ENCODE measurements at regions not wholly inside any gene's neighbourhood (a gene's known extent, or its start where the extent isn't known, plus 50 kb on each side); places are given as distances from the start of the nearest gene placed in this dataset.
A peak's percentile ranks its signal among the peaks of the same experiment; 100 is the strongest.
"Not testable (repeated sequence)": the region's sequence is repeated elsewhere in the genome, so short reads cannot be mapped to it uniquely, and the experiment has no call there.

DNA sequence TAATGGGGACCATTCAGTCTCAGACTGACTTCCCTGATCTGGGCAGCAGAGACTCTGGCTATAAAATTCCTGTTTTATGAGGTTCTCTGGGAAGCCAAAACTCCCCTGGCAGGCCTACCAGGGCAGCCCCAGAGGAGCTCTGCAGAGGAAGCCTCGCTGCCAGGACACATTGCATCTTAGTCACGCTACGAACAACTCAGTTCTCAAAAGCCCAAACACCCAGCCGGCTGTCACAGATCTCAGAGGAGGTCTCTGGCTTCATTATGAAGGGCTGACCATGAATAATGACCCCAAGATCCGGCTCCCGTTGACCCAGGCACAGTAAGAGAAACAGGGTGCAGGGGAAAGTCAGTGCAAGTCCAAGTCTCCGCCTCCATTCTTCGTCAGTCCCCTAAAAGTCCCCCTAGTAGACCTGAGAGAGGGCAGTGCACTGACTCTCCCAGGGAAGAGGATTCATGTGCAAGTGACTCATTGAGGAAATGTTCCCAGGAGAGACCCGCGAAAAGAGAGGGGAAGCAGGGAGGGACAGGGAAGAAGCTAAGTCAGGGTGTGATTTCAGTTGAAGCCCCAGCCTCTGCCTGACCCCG, 212.3 kb downstream of the CYP26B1 start:
- DNase-seq, result no peak

DNA sequence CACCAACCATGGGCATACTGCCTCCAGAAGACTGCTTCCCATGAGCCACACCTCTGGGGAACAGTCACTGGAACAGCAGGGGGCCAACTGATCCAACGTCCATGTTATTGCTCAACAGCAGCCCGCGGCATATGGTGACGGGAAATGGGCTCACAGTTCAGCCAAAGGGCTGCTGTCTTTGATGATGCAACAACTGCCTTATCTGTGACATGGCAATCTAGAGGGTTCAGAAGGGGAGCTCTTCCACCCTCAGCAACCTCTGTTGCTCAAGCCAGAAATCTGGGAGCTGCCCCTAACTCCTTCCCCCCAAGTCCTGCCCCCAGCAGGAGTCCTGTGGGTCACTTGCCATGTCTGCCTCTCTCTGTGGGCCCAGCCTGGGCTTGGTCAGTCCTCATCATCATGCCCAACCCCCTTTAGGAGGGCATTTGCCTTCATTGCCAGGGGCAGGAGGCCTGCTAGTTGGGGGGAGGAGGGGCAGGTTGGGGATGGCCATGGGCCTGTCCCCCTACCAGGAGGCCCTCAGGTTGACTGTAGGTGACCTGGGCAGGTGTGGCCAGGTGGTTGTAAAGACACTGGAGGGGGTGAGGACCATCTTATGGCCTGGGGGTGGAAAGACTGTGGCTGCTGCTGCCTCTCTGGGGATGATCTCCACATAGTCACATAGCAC, 212.9 kb downstream of the CYP26B1 start:
- DNase-seq, result peak; percentile 21

DNA sequence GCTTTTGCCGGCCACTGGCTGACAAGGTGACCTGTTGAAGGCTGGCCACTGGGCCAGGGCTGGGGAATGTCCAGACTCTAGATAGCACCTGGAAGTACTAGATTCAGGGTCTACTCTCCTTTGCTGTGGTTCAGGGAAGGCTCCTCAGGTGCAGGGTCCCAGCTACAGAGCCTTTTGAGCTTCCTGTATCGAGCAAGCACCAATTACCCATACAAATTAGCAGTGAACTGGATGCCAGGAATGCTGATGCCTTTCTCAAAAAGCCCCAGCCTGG, 213.4 kb downstream of the CYP26B1 start:
- DNase-seq, result no peak

DNA sequence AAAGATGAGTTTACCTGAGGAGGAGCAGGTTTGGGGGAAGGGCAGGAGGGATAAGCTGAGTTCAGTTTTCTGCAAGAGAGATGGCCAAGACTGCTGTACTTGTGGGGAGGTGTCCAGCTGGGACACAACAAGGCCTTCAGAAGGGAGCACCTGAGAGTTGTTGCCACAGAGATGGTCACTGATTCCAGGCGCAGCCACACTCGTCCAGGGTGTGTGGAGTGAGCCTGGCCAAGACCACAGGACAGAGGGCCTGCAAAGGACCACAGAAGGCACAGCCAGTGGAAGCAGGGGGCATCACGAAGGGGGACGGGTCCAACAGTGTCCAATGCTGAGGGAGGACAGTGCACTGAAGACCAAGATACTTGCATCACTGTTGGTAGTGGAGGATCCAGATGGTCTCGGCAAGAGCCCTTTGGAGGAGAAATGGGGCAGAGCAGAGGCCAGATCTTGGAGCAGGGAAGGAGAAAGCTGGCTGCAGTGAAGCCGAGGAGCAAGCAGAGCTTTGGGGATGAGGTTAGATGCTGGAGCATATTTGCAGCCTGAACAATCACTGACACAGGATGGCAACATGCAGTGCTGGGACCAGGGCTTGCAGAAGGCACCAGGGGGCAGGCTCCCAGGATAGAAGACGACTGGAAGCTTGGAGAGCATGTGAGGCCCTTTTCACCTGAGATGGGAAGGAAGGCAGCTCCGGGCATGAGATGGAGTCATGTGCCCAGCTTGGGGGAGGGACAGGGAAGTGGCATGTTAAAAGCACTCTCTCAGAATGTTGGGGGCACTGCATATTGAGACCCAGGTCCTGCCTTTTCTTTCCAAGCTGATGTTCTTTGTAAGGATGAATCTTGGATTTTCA, 214.0 kb downstream of the CYP26B1 start:
- no peak for DNase-seq

DNA sequence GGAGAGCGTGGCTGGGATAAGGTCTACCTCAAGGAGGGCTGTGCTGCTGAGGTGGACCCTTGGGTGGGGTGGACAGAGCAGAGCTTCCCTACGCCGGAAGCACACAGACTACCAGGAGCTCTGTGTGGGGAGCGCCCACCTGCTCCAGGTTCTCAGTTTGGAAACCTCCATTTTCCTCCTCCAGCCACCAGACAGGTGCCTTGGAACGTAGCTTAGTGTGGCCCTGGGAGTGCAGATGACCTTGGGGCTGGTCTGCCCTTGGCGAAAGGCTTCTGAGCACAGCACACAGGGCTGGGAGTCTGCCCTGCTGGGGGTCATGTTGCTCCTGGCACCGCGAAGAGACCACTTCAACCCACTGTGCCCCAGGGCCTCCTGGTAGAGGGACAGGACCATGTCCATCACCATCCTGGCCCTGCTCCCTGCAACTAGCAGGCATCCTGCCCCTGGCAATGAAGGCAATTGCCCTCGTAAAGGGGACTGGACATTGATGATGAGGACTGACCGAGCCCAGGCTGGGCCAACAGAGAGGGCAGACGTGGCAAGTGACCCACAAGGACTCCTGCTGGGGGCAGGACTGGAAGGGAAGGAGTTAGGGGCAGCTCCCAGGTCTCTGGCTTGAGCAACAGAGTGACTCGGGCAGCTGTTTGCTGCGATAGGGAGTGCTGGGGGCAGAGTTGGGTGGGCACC, 214.7 kb downstream of the CYP26B1 start:
- no peak for DNase-seq

DNA sequence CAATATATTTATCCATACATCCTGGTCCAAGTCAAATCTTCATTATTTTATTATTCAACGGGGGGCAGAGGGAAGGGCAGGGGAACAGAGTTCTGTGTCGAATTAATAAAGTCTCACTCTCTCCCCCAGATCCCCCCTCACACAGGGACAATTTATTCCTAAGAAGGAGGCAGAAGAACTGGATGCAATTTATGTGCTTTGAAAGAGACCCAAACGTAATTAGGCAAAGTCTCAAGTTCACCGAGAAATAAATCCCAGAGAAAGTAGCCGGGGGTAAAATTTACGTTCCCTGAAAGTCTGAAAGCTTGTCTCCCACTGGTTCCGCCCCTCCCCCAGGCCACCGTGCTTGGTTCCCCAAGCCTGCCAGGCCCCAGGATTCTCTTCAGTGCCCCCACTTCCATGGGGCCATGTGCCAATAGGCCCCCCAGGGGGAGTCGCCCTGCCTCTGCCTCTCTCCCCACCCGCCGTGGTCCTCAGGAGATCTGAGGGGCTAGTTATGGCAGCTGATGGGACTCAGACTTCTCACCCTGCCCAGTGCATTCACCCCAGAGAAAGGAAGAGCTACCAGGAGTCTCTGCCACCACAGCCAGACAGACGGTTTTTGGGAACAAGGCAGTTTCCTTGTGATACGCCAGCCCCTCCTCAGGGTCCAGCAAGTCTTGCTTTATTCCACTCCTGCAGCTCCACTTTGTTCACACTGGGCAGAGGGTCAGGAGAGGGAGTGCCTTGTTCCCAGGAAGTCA, 215.5 kb downstream of the CYP26B1 start:
- DNase-seq, result no peak

DNA sequence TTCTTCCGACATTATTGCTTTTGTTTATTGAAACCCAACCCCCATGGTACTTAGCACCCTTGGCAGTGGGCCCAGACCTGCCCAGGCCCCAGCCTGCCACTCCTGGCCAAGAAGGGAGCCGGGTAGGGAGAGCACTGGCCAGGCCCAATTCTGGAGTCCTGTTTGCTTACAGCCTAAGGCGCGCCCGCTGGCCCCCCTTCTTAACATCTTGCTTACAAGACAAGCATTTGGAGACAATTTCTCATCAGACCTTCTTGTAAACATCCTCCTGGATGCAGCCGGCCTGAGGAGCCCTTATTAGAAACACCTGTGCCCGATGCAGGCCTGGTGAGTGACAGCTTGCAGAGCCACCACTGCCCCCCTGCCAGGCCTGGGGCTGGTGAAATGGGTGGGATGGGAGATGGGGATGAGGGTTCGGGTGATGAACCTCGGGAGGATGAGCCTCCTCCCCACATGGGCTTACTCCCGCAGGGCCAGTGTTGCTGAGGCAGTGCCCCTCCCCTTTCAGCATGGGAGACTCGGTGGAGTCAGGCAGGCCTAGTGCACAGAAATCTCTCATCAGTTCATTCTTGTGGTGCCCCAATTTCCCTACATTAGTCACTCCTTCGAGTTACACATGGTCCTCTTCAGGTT, 217.5 kb downstream of the CYP26B1 start:
- DNase-seq, result no peak

DNA sequence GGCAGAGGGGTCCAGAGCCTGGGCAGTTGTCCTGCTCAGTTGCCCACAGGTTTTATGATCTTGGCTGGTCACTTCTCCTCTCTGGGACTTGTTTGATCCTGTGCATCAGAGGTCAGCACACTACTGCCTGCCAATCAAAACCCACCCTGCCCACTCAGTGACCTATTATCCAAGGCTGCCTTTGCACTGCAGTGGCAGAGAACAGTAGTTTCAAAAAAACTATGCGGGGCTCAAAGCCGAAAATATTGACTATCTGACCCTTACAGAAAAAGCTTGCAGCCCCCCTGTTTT, 218.2 kb downstream of the CYP26B1 start:
- DNase-seq, result no peak

DNA sequence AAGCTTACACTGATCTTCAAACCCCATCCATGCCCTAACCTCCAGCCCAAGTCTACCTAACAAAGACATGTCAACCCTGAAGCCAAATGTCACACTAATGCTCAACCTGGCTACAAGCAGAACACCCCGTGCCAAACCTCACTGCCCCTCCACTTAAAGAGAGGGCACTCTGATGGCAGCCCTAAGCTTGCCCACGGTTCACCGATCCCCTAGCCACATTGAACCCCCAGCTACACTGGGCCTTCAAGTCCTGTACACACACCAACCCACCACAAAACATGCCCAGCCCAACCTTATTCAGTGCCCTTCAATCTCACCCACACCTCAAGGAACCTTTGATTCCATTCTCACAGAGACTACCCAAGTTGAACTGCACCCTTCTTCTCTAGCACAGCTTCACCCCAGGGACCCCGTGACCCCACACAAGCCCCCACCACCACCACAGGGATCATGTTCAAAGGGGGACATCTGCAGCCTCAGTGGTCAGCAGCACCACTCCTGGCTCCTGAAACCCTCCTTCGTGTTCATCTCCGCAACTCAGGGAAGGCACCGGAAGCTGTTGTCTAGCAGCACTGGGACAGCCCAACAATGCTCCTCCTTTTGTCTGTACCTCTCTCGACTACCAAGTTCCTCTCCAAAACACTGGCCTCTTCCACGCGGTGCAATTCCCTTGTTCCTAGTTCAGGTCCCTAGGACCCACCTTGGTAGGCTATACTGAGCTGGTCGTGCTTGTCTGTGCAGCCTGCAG, 218.8 kb downstream of the CYP26B1 start:
- no peak for DNase-seq

DNA sequence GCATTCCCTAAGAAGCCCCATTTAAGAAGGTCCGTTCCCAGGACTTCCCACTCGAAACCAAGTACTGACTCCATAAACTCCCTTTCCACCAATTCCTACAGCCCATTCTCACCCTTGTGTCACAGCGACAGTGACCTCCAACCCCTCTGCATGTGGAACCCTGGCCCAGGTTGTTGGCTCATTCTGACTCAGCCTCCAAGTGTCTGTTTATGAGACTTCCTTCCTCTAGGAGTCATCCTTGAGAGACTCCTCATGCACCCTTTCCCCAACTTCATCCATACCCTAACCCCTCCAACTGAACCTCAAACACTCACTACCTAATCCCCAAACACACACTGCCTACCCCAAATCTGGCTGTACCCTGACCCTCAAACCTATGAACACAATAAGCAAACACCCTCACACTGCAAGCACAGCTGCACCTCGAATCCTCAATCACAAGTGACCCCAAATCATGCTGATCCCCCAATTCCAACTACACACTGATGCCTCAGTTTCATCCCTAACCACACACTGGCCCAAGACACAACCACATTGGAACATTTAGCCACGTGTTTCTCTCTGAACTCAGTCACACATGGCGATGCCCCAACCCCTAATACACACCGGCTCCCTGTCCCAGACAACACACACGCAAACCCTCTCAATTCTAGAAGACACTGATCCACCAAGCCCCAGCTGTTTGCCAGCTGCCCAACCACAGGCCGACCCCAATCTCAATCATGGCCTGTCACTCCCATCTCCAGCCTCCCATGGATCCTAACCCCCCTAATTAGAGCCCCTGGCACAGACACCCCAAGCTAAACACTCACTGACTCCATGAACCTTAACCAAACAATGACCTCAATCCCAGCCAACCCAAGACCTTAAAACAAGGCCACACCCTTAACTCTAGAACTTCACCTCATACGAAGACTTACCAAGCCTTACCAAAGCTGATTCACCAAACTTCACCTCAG, 219.6 kb downstream of the CYP26B1 start:
- no peak for DNase-seq

DNA sequence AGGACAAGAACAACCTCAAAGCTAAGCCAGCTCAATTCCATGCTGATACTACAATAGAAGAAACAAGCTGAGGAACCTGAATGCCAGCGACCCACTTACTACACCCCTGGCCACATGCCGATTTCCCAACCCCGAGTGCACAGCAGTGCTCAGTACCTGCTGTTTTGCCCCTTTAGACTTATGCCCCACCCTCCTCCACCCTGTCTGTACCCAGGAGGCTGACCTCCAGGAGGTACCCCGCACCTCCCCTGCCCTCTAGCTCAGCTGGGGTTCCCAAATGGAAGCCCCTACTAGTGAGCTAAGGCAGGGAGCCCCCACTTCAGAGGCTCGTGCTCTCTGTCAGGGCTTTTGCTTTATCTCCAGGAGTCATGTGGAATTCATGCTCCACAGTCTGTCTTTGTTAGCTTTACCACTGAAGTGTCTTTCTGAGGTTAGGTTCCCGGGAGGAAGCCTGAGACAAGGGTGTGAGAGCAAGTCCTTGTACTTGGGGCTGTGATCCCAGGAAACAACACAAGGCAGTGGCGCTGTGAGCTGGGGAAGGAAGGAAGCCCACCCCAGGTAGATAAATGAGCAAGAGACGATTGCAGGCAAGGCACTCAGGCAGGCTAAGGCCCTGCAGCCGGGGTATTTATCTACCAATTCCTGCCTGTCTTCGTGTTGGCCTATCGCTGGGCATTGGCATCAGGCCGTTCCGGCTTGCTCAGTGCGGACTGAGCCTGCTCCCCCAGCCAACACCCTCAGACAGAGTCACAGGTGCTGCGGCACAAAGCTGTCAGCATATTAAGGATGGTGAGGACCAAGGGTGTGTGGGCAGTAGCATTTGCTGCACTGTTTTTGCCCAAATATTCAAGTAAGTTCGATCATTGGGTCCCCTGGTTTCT, 220.5 kb downstream of the CYP26B1 start:
- DNase-seq, result no peak

DNA sequence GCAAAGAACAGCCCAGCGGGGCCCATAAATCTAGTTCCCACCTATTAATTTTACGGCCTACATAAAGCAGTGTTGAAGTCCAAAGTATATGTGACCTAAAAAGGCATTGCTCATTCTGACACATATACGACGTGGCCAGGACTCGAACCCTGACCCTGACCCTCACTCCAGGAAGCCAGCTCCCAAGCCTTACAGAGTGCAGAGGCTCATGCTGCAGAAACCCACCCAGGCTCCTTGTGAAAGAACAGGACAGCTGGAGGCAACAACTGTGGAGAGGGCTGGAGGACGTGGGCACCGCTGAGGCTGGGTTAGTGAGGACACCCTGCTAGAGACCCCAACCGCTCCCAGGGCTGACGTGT, 221.6 kb downstream of the CYP26B1 start:
- no peak for DNase-seq

DNA sequence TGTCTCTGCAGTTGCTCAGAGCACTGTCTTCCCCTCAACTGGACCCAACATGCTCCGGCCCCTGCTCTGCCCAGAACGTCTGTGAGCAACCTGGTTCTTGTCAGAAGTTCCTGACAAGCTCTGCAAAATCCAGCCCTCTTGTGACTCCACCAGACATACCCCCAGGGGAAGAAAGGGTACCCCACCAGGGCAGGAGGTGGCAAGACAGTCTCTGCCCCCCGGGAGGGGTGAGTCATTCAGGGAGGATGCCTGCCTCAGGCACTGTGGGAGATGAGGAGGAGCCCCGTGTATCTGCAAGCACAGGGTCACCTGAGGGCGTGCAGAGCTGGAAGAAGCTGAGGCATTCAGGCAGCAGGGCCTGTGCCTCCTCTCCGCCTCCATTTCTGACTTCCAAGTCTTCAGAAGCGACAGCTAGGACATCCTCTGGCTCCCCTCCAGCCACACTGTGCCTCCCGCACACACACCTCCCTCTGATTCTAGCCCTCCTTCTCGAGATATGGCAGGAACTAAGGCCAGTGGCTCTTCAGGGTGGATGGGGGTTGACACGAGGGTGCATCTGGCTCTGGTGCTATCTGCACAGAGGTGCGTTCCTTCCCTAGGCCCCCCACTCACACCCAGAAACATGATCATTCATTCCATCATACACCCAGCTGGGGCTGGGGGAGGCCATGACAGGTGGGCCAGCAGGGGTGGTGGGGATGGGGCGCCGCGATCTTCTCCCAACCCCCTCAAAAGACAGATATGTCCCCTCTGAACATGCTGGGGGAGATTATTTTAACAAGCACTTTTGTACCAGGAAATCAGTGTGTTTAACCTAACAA, 222.2 kb downstream of the CYP26B1 start:
- no peak for DNase-seq

DNA sequence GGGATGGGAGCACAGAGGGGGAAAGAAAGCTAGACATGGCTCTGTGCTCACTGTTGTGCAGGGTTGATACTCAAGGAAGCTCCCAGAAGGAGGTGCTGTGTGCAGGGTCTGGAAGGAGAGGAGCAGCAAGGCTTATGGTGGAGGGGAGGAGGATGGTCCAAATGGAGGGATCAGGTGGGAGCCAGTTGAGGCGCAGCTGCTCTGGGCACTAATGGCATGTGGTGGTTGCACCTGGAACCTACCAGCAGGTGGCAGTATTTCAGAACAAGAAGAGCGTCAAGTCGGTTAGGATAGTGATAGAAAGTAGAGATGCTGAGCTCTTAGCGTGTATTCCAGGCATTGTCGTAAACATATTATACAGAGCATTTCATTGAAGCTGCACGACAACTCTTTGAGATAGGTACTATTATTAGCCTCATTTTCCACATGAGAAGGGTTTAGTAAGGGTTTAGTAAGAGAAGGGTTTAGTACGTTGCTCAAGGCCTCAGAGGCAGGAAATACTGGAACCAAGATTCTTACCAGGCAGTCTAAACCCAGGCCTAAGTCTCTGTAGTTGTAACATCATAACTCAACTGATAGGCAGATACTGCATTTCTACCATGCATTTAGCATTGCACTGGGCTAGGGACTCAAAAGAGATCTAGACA, 223.7 kb downstream of the CYP26B1 start:
- DNase-seq, result peak; percentile 73

DNA sequence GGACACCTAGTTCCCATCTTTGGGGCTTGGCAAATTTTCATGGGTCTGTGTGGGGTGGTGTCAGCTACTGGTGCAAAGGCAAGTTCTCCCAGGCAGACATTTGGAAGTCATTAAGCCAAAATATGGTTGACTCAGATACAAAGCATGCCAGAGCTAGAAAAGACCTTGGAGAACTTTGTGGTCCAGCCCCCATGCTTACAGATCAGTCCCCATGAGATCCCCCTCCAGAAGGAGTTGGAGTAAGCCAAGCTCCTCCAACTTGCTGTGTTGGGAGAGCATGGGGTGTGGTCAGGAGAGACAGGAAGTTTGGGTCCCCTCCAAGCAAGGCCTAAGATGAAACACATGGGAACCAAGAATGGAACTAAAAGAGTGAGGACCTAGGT, 224.5 kb downstream of the CYP26B1 start:
- DNase-seq, result no peak

DNA sequence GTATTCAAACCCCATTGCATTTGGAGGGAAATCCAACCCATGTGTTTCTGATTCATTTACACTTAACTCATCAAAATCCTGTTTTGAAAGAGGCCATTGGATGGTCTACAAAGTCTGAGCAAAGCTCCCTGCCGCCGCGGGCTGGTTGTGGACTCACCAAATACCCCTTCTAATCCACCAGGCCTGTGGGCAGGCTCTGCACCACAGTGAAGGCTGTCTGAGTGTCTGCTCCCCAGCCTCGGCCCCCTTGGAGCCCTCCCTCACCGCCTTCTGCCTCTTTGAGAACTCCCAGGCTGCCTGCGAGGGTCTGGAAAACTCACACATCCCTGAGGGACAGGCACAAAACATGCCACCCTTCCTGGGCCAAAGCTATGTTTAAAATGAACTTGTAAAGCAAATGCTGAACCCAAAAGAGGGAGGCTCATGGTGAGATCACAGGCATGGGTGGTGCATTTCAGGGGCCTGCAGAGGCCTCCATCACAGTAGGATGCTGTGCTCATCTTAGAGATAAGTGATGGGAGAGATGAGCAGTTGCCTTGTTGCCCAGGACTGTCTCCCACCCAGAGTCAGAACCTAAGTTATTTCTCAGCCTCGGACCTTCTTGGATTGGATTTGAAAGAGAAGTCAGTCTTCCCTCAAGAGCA, 225.0 kb downstream of the CYP26B1 start:
- DNase-seq, result no peak

DNA sequence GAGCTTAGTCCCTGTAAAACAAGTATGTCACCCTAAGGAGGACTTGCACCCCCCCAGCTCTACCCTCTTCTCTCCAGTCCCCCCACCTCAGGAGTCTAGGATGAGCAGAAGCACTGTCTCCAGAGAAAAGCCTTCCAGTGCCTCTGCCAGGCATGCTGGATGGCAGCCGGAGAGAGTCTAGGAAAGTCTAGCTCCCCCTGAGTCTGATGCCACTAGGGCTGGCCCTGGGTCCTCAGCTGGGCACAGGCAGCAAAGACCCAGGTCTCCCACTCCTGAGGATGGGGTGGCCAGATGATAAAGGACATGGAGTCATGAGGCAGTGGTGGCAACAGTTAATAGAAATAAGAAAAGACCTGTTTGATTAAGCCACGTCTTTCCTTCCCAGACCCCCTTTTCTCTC, 225.6 kb downstream of the CYP26B1 start:
- DNase-seq, result no peak

DNA sequence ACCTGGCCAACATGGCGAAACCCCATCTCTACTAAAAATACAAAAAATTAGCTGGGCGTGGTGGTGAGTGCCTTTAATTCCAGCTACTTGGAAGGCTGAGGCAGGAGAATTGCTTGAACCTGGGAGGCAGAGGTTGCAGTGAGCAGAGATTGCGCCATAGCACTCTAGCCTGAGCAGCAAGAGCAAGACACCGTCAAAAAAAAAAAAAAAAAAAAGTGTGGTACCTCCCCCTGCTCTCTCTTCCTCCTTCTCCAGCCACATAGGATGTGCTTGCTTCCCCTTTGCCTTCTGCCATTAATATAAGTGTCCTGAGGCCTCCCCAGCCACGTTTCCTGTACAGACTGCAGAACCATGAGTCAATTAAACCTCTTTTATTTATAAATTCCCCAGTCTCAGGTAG, 226.8 kb downstream of the CYP26B1 start:
- not testable (repeated sequence) for DNase-seq
